OCI-LY1 (cell line): ENCODE measurements at regions not wholly inside any gene's neighbourhood (a gene's known extent, or its start where the extent isn't known, plus 50 kb on each side); places are given as distances from the start of the nearest gene placed in this dataset.

Experiments used
- H2AFZ ChIP-seq: fragments of 200-600 bp; sonication (generic), shearing (Covaris generic); 2 replicates; pipeline ENCODE4 v1.6.0; 2014; ENCODE audit warnings: antibody characterized with exemption, mild to moderate bottlenecking, low read length
- H3F3A ChIP-seq: fragments of 200-600 bp; sonication (generic), shearing (Covaris generic); 2 replicates; pipeline ENCODE4 v1.6.0; 2014; ENCODE audit warnings: mild to moderate bottlenecking, antibody characterized with exemption, low read length, moderate library complexity; ENCODE audit not compliant: insufficient read depth
- H3K27ac ChIP-seq: fragments of 200-600 bp; sonication (generic); 2 replicates; pipeline ENCODE4 v1.5.1; 2014; ENCODE audit warnings: low read length, mixed run types, mild to moderate bottlenecking, low read depth; ENCODE audit not compliant: poor library complexity, severe bottlenecking
- H3K27me3 ChIP-seq: fragments of 200-600 bp; sonication (generic); 2 replicates; pipeline ENCODE4 v1.6.0; 2014; ENCODE audit warnings: antibody characterized with exemption, mild to moderate bottlenecking, low read length, moderate library complexity; ENCODE audit not compliant: insufficient read depth
- H3K36me3 ChIP-seq: fragments of 200-600 bp; sonication (generic); 2 replicates; pipeline ENCODE4 v1.6.1; 2014; ENCODE audit warnings: mild to moderate bottlenecking, antibody characterized with exemption, low read length, moderate library complexity, mixed read lengths; ENCODE audit not compliant: insufficient read depth
- H3K4me1 ChIP-seq: fragments of 200-600 bp; sonication (generic); 2 replicates; pipeline ENCODE4 v1.5.1; 2014; ENCODE audit warnings: mild to moderate bottlenecking, low read length, moderate library complexity; ENCODE audit not compliant: insufficient read depth, severe bottlenecking
- H3K4me2 ChIP-seq: fragments of 200-600 bp; sonication (generic), shearing (Covaris generic); 2 replicates; pipeline ENCODE4 v1.6.1; 2014; ENCODE audit warnings: low read length
- H3K4me3 ChIP-seq: fragments of 200-600 bp; sonication (generic); 2 replicates; pipeline ENCODE4 v1.5.1; 2014; ENCODE audit warnings: low read length, low read depth, mild to moderate bottlenecking, mixed read lengths; ENCODE audit not compliant: poor library complexity, severe bottlenecking
- H3K79me2 ChIP-seq: fragments of 200-600 bp; shearing (Covaris generic); 2 replicates; pipeline ENCODE4 v1.6.1; 2016; ENCODE audit warnings: mixed run types, low read length, mixed read lengths; ENCODE audit not compliant: insufficient read depth
- H3K9ac ChIP-seq: fragments of 200-600 bp; sonication (generic), shearing (Covaris generic); 2 replicates; pipeline ENCODE4 v1.6.1; 2014; ENCODE audit warnings: mild to moderate bottlenecking, low read length, mixed read lengths
- H3K9me2 ChIP-seq: fragments of 200-600 bp; sonication (generic), shearing (Covaris generic); 2 replicates; pipeline ENCODE4 v1.6.1; 2014; ENCODE audit warnings: low read depth, mild to moderate bottlenecking, low read length, mixed read lengths
- H3K9me3 ChIP-seq: fragments of 200-600 bp; shearing (Covaris generic); 2 replicates; pipeline ENCODE4 v1.6.1; 2014; ENCODE audit warnings: low read length, mixed read lengths
- H4K20me1 ChIP-seq: fragments of 200-600 bp; sonication (generic), shearing (Covaris generic); 2 replicates; pipeline ENCODE4 v1.6.0; 2016; ENCODE audit warnings: mild to moderate bottlenecking, low read length; ENCODE audit not compliant: insufficient read depth
- EZH2 ChIP-seq: fragments of 200-600 bp; sonication (generic), shearing (Covaris generic); IDR thresholded peaks from 2 replicates; pipeline ENCODE4 v1.8.0; 2017; ENCODE audit warnings: borderline replicate concordance, mixed run types, mild to moderate bottlenecking, antibody characterized with exemption, low read length, moderate library complexity, mixed read lengths
- TF ChIP-seq, protein P1 (sequence below): fragments of 200-600 bp; sonication (generic), shearing (Covaris generic); IDR thresholded peaks from 2 replicates; pipeline ENCODE4 v1.5.1; 2017; ENCODE audit warnings: mild to moderate bottlenecking, antibody characterized with exemption, low read length, moderate library complexity, mixed read lengths

DNA sequence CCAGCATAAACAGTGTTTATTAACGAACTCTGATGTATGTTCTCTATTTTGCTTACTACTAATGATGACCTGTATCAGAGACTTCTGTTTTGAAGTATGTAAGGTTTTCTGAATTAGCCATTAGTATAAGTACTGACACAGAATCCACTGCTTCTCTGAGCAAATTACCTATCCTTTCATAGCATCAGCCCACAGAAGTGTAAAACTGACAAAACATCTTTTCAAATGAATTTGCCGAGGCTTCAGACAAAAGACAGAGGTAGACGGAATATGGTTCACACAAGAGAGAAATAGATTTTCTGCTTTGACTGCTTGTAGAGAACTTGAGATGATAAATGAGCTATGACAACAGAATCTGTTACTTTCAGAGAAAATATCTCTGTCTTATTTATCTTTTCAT lies 1051.6 kb downstream of the AMY1C start:
- H3F3A ChIP-seq: no peaks in the 10 kb centered on the region
- TF ChIP-seq EZH2: no peak
- TF ChIP-seq, protein P1, sequence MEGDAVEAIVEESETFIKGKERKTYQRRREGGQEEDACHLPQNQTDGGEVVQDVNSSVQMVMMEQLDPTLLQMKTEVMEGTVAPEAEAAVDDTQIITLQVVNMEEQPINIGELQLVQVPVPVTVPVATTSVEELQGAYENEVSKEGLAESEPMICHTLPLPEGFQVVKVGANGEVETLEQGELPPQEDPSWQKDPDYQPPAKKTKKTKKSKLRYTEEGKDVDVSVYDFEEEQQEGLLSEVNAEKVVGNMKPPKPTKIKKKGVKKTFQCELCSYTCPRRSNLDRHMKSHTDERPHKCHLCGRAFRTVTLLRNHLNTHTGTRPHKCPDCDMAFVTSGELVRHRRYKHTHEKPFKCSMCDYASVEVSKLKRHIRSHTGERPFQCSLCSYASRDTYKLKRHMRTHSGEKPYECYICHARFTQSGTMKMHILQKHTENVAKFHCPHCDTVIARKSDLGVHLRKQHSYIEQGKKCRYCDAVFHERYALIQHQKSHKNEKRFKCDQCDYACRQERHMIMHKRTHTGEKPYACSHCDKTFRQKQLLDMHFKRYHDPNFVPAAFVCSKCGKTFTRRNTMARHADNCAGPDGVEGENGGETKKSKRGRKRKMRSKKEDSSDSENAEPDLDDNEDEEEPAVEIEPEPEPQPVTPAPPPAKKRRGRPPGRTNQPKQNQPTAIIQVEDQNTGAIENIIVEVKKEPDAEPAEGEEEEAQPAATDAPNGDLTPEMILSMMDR: no peak
- H3K27me3 ChIP-seq: no peaks in the 10 kb centered on the region
- H3K9me2 ChIP-seq: no peaks in the 10 kb centered on the region
- no peak overlapping the region for H2AFZ ChIP-seq
- no peak overlapping the region for H3K27ac ChIP-seq
- no peak overlapping the region for H3K9ac ChIP-seq
- no peaks in the 10 kb centered on the region for H3K79me2 ChIP-seq
- no peaks in the 10 kb centered on the region for H3K4me1 ChIP-seq
- no peak overlapping the region for H3K4me3 ChIP-seq
- no peaks in the 10 kb centered on the region for H3K36me3 ChIP-seq
- H3K4me2 ChIP-seq: no peak overlapping the region
- H3K9me3 ChIP-seq: no peaks in the 10 kb centered on the region
- H4K20me1 ChIP-seq: no peaks in the 10 kb centered on the region

DNA sequence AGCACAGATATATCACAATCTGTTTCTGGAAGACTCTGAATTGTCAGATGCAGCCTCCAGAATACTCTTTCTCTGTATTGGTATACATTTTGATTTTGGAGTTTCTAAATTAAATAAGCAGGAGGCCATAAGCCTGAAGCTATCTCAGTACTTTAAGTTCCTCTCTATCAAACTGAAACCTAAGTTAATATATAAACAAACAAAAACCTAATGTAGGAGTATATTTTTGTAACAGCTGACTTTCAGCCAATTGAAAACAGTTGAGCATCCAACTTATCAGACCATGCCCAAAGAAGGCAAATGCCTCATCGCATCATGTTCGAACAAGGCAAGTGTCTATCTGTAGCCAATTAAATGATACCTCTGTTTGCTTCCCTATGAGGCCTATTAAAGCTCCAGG lies 1054.4 kb downstream of the AMY1C start:
- no peaks in the 10 kb centered on the region for H3K36me3 ChIP-seq
- H3K27ac ChIP-seq: no peak overlapping the region
- TF ChIP-seq, protein P1: no peak
- no peak for TF ChIP-seq EZH2
- H3K9me2 ChIP-seq: no peaks in the 10 kb centered on the region
- H2AFZ ChIP-seq: peak overlapping the region; percentile 10; the same call in 1 of the 2 replicates
- no peaks in the 10 kb centered on the region for H3K4me1 ChIP-seq
- H3F3A ChIP-seq: no peaks in the 10 kb centered on the region
- H4K20me1 ChIP-seq: no peaks in the 10 kb centered on the region
- no peak overlapping the region for H3K4me3 ChIP-seq
- no peaks in the 10 kb centered on the region for H3K27me3 ChIP-seq
- no peak overlapping the region for H3K4me2 ChIP-seq
- H3K9me3 ChIP-seq: no peaks in the 10 kb centered on the region
- H3K9ac ChIP-seq: no peak overlapping the region
- no peaks in the 10 kb centered on the region for H3K79me2 ChIP-seq

- Histone ChIP-seq H3K9me3 (no peaks in the 10 kb centered on the region), H3K36me3 (no peaks in the 10 kb centered on the region), H3K79me2 (no peaks in the 10 kb centered on the region), H4K20me1 (no peaks in the 10 kb centered on the region), H2AFZ (no peak overlapping the region), H3K9ac (no peak overlapping the region), H3K4me1 (no peaks in the 10 kb centered on the region), H3K4me3 (no peak overlapping the region), H3K4me2 (no peak overlapping the region), H3K9me2 (no peaks in the 10 kb centered on the region), H3K27ac (no peak overlapping the region), H3K27me3 (no peaks in the 10 kb centered on the region), H3F3A (no peaks in the 10 kb centered on the region)
- TF ChIP-seq, protein P1: no peak
- TF ChIP-seq EZH2: no peak
Observed at GRCh38 chr1:104807590-104807989, 1057.9 kb downstream of the AMY1C start.
